WTC11 (cell line): ENCODE measurements at regions not wholly inside any gene's neighbourhood (a gene's known extent, or its start where the extent isn't known, plus 50 kb on each side); places are given as distances from the start of the nearest gene placed in this dataset.
A peak's percentile ranks its signal among the peaks of the same experiment; 100 is the strongest.

ENCODE experiments used
- ATAC-seq: fragments of 200-7000 bp; cut with Tn5 transposase; 2 replicates; pipeline ENCODE4 v1.10.0; 2021; ENCODE audit warnings: mild to moderate bottlenecking, moderate library complexity
- CTCF ChIA-PET: fragments of 300-600 bp; sonication (Branson Sonifier 250); formaldehyde crosslinking; loops from one replicate; lab custom pipeline; 2021; ENCODE audit warnings: antibody characterized with exemption; lab: Charles Lee
- POLR2A ChIA-PET: fragments of 350-600 bp; sonication (Branson Sonifier 250); formaldehyde crosslinking; loops from one replicate; lab custom pipeline; 2021; ENCODE audit warnings: antibody characterized with exemption; lab: Charles Lee
- DNase-seq: peaks from one replicate; pipeline ENCODE4 v3.0.0; 2021; ENCODE audit warnings: low spot score
- H3K27ac Mint-ChIP-seq: 2 replicates; pipeline ENCODE4 v1.8.0; 2021; ENCODE audit warnings: mixed read lengths
- H3K27me3 Mint-ChIP-seq: 2 replicates; pipeline ENCODE4 v1.8.0; 2021; ENCODE audit warnings: low read depth, mild to moderate bottlenecking, moderate library complexity, mixed read lengths
- H3K36me3 Mint-ChIP-seq: 2 replicates; pipeline ENCODE4 v1.8.0; 2021; ENCODE audit warnings: mixed read lengths
- H3K4me1 Mint-ChIP-seq: 2 replicates; pipeline ENCODE4 v1.8.0; 2022; ENCODE audit warnings: mixed read lengths
- H3K4me3 Mint-ChIP-seq: 2 replicates; pipeline ENCODE4 v1.8.0; 2021; ENCODE audit warnings: mild to moderate bottlenecking, moderate library complexity, mixed read lengths
- H3K9me3 Mint-ChIP-seq: 2 replicates; pipeline ENCODE4 v1.8.0; 2021; ENCODE audit warnings: mixed read lengths
- ETV6 ChIP-seq: sonication (generic); formaldehyde crosslinking; IDR thresholded peaks from 2 replicates; pipeline ENCODE4 v1.8.1; 2022; ENCODE audit warnings: mild to moderate bottlenecking, missing genetic modification reagents
- GABPB1 ChIP-seq: sonication (generic); formaldehyde crosslinking; IDR thresholded peaks from 2 replicates; pipeline ENCODE4 v1.8.1; 2023; ENCODE audit warnings: mild to moderate bottlenecking, missing genetic modification reagents
- JAZF1 ChIP-seq: fragments of 250-450 bp; sonication (Bioruptor Pico); IDR thresholded peaks from 2 replicates; pipeline ENCODE4 v1.9.0; 2021; ENCODE audit warnings: moderate library complexity, mild to moderate bottlenecking, inconsistent platforms
- JUN ChIP-seq: sonication (generic); formaldehyde crosslinking; IDR thresholded peaks from 2 replicates; pipeline ENCODE4 v1.8.0; 2023; ENCODE audit warnings: mild to moderate bottlenecking, missing genetic modification reagents
- MXD4 ChIP-seq: fragments of 250-450 bp; sonication (Bioruptor Pico); IDR thresholded peaks from 2 replicates; pipeline ENCODE4 v1.8.0; 2021; ENCODE audit warnings: mild to moderate bottlenecking, moderate library complexity, borderline replicate concordance
- NFYB ChIP-seq: sonication (generic); formaldehyde crosslinking; conservative IDR thresholded peaks from 2 replicates; pipeline ENCODE4 v1.8.0; 2022; ENCODE audit warnings: low read depth, missing genetic modification reagents
- ZNF317 ChIP-seq: sonication (generic); formaldehyde crosslinking; IDR thresholded peaks from 2 replicates; pipeline ENCODE4 v1.8.1; 2023; ENCODE audit warnings: low read depth, mild to moderate bottlenecking, moderate library complexity, missing genetic modification reagents, borderline replicate concordance
- ZNF423 ChIP-seq: fragments of 250-450 bp; sonication (Bioruptor Pico); IDR thresholded peaks from 2 replicates; pipeline ENCODE4 v2.1.2; 2022; ENCODE audit warnings: mild to moderate bottlenecking, moderate library complexity
- TF ChIP-seq, protein P1 (sequence below): sonication (generic); formaldehyde crosslinking; IDR thresholded peaks from 2 replicates; pipeline ENCODE4 v1.8.1; 2022; ENCODE audit warnings: low read depth, missing genetic modification reagents, borderline replicate concordance
- TF ChIP-seq, protein P2 (sequence below): sonication (generic); formaldehyde crosslinking; IDR thresholded peaks from 2 replicates; pipeline ENCODE4 v1.8.1; 2023; ENCODE audit warnings: mild to moderate bottlenecking, moderate library complexity, missing genetic modification reagents
- TF ChIP-seq, protein P3 (sequence below): sonication (generic); formaldehyde crosslinking; conservative IDR thresholded peaks from 2 replicates; pipeline ENCODE4 v1.8.1; 2022; ENCODE audit warnings: mild to moderate bottlenecking, missing genetic modification reagents
- TF ChIP-seq, protein P4 (sequence below): sonication (generic); formaldehyde crosslinking; IDR thresholded peaks from 2 replicates; pipeline ENCODE4 v1.8.0; 2022; ENCODE audit warnings: mild to moderate bottlenecking, missing genetic modification reagents
- TF ChIP-seq, protein P5 (sequence below): sonication (generic); formaldehyde crosslinking; IDR thresholded peaks from 2 replicates; pipeline ENCODE4 v1.8.1; 2023; ENCODE audit warnings: mild to moderate bottlenecking, missing genetic modification reagents
- TF ChIP-seq, protein P6 (sequence below): sonication (generic); formaldehyde crosslinking; IDR thresholded peaks from 2 replicates; pipeline ENCODE4 v1.8.0; 2022; ENCODE audit warnings: mild to moderate bottlenecking, missing genetic modification reagents

DNA sequence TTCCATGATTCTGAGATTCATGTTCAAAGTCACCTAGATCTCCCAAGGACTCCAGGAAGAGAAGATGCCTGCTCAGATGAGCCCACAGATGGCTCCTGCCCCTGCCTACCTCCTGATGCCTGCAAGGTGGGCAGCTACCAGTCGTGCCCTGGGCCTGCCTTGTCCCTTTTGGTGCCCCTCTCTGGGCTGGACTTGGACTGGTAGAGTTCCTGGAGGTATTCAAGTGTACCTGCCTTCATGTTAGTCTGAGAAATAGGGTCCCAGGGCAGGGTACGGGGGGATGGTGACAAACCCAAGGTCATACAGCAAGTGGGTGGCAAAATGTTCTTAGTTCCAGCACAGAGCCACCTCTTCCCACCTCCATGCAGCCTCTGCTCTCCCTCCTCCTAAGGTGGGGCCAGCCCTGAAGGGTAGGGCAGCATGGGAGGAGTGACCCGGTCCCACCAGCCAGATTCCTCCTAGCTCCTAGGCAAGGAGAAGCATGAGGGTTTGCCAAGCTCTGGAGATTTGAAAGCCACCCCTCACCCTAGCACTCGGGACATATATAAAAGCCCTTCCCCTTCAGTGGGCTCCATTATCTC is 80.8 kb upstream of the UNC5B start (continued):
- TF ChIP-seq, protein P1, sequence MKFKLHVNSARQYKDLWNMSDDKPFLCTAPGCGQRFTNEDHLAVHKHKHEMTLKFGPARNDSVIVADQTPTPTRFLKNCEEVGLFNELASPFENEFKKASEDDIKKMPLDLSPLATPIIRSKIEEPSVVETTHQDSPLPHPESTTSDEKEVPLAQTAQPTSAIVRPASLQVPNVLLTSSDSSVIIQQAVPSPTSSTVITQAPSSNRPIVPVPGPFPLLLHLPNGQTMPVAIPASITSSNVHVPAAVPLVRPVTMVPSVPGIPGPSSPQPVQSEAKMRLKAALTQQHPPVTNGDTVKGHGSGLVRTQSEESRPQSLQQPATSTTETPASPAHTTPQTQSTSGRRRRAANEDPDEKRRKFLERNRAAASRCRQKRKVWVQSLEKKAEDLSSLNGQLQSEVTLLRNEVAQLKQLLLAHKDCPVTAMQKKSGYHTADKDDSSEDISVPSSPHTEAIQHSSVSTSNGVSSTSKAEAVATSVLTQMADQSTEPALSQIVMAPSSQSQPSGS (CRISPR knock-in tag) = no peak

DNA sequence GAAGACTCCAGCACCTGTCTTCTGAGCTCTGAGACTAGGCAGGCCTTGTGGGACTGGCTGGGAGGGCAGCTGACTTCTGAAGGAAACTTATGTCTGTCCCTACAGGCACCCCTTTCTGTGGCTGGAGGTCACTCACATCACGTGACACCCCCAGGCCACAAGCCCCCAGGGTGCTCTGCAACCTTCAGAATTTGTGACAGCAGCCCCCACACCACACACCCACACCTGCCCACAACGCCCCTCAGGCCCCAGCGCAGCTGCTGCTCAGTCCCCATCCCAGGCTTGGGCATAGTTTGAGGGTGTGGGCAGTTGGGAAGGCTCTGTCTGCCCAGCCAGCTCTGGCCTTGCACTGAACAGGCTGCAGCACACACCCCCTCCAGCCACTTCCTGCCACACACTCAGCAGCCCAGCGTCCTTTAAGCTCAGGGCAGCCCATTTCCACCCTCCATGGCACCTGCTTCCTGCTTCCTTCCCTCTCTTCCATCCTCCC is 80.0 kb upstream of the UNC5B start:
- no peaks in the 10 kb centered on the region for H3K36me3 Mint-ChIP-seq
- peaks cover 2% of the 10 kb centered on the region for H3K27me3 Mint-ChIP-seq
- POLR2A ChIA-PET = no interaction called here
- CTCF ChIA-PET = interaction anchor here (1.0 to 1.4 kb wide), 3 partner anchors 69 to 152 kb away, joined by 3 to 4 read pairs (median 3); no protein-coding TSS in a partner anchor
- DNase-seq = no peak
- no peak overlapping the region for H3K27ac Mint-ChIP-seq
- H3K4me3 Mint-ChIP-seq = no peak overlapping the region
- TF ChIP-seq, protein P2, sequence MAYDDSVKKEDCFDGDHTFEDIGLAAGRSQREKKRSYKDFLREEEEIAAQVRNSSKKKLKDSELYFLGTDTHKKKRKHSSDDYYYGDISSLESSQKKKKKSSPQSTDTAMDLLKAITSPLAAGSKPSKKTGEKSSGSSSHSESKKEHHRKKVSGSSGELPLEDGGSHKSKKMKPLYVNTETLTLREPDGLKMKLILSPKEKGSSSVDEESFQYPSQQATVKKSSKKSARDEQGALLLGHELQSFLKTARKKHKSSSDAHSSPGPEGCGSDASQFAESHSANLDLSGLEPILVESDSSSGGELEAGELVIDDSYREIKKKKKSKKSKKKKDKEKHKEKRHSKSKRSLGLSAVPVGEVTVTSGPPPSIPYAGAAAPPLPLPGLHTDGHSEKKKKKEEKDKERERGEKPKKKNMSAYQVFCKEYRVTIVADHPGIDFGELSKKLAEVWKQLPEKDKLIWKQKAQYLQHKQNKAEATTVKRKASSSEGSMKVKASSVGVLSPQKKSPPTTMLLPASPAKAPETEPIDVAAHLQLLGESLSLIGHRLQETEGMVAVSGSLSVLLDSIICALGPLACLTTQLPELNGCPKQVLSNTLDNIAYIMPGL (CRISPR knock-in tag) = no peak
- TF ChIP-seq ZNF317 (CRISPR knock-in tag) (no peak), ZNF423 (CRISPR knock-in tag) (no peak), JUN (CRISPR knock-in tag) (no peak), MXD4 (CRISPR knock-in tag) (no peak), NFYB (no peak), ETV6 (no peak), JAZF1 (CRISPR knock-in tag) (no peak), GABPB1 (CRISPR knock-in tag) (no peak)
- TF ChIP-seq, protein P3, sequence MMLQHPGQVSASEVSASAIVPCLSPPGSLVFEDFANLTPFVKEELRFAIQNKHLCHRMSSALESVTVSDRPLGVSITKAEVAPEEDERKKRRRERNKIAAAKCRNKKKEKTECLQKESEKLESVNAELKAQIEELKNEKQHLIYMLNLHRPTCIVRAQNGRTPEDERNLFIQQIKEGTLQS (CRISPR knock-in tag) = no peak
- TF ChIP-seq, protein P4, sequence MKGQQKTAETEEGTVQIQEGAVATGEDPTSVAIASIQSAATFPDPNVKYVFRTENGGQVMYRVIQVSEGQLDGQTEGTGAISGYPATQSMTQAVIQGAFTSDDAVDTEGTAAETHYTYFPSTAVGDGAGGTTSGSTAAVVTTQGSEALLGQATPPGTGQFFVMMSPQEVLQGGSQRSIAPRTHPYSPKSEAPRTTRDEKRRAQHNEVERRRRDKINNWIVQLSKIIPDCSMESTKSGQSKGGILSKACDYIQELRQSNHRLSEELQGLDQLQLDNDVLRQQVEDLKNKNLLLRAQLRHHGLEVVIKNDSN (CRISPR knock-in tag) = no peak
- TF ChIP-seq, protein P5, sequence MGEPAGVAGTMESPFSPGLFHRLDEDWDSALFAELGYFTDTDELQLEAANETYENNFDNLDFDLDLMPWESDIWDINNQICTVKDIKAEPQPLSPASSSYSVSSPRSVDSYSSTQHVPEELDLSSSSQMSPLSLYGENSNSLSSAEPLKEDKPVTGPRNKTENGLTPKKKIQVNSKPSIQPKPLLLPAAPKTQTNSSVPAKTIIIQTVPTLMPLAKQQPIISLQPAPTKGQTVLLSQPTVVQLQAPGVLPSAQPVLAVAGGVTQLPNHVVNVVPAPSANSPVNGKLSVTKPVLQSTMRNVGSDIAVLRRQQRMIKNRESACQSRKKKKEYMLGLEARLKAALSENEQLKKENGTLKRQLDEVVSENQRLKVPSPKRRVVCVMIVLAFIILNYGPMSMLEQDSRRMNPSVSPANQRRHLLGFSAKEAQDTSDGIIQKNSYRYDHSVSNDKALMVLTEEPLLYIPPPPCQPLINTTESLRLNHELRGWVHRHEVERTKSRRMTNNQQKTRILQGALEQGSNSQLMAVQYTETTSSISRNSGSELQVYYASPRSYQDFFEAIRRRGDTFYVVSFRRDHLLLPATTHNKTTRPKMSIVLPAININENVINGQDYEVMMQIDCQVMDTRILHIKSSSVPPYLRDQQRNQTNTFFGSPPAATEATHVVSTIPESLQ (CRISPR knock-in tag) = no peak
- TF ChIP-seq, protein P6, sequence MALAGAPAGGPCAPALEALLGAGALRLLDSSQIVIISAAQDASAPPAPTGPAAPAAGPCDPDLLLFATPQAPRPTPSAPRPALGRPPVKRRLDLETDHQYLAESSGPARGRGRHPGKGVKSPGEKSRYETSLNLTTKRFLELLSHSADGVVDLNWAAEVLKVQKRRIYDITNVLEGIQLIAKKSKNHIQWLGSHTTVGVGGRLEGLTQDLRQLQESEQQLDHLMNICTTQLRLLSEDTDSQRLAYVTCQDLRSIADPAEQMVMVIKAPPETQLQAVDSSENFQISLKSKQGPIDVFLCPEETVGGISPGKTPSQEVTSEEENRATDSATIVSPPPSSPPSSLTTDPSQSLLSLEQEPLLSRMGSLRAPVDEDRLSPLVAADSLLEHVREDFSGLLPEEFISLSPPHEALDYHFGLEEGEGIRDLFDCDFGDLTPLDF (CRISPR knock-in tag) = no peak
- TF ChIP-seq, all 79 proteins: peak for 0
- Mint-ChIP-seq H3K4me1 (peaks cover 35% of the 10 kb centered on the region), H3K9me3 (no peaks in the 10 kb centered on the region)
- peak; percentile 15; the same call in 1 of the 2 replicates for ATAC-seq
